A549 (cell line): ENCODE measurements at regions not wholly inside any gene's neighbourhood (a gene's known extent, or its start where the extent isn't known, plus 50 kb on each side); places are given as distances from the start of the nearest gene placed in this dataset.
A peak's percentile ranks its signal among the peaks of the same experiment; 100 is the strongest.

Source experiments
- ATAC-seq, 2 experiments: fragments of 200-7000 bp in 1 of 2; fragments of >200 bp in 1 of 2; cut with Nextera tagmentation in 1 of 2; cut with Tn5 transposase in 1 of 2; 3 replicates each; pipeline versions ENCODE4 v1.8.0 to v1.9.1; 2018 to 2020; ENCODE audit warnings: mild to moderate bottlenecking in 1 of 2, moderate library complexity in 1 of 2
- CTCF ChIA-PET: fragments of 300-600 bp; sonication (Branson Sonifier 250); formaldehyde crosslinking; extraction: SDS; loops from one replicate; lab custom pipeline; 2021; ENCODE audit warnings: antibody characterized with exemption, inconsistent platforms; lab: Yijun Ruan, JAX
- POLR2A ChIA-PET: fragments of 350-600 bp; formaldehyde crosslinking; extraction: SDS; loops from one replicate; lab custom pipeline; 2021; ENCODE audit warnings: antibody characterized with exemption, inconsistent platforms; lab: Yijun Ruan, JAX
- DNase-seq, 2 experiments: peaks; one replicate each; pipeline versions ENCODE4 v3.0.0 to v3.0.0-alpha.2; 2011 to 2016; ENCODE audit warnings: low read depth in 1 of 2, low spot score in 1 of 2
- FAIRE-seq: peaks from 2 replicates; lab custom pipeline; 2011; peaks lifted over from hg19 to GRCh38; lab: Jason Lieb, UNC
- H3K27ac ChIP-seq, 2 experiments: fragments of >200 bp; sonication (Bioruptor Twin); formaldehyde crosslinking; 3 replicates each; pipeline ENCODE4 v1.5.1; 2016 to 2017
- H3K4me1 ChIP-seq: fragments of >200 bp; sonication (Bioruptor Twin); formaldehyde crosslinking; 3 replicates; pipeline ENCODE4 v1.6.1; 2016
- H3K4me2 ChIP-seq: fragments of >200 bp; sonication (Bioruptor Twin); formaldehyde crosslinking; 3 replicates; pipeline ENCODE4 v1.6.1; 2016
- H3K4me3 ChIP-seq: fragments of >200 bp; sonication (Bioruptor Twin); formaldehyde crosslinking; 3 replicates; pipeline ENCODE4 v1.5.1; 2016
- H3K9me3 ChIP-seq: fragments of >200 bp; sonication (Bioruptor Twin); formaldehyde crosslinking; 3 replicates; pipeline ENCODE4 v1.6.1; 2016
- ATOH8 ChIP-seq: fragments of 250-450 bp; sonication (Bioruptor Pico); IDR thresholded peaks from 2 replicates; pipeline ENCODE4 v1.5.0; 2020; ENCODE audit warnings: low read depth, mild to moderate bottlenecking, moderate library complexity
- BHLHE40 ChIP-seq: IDR thresholded peaks from 2 replicates; pipeline ENCODE4 v1.6.1; 2012; ENCODE audit warnings: low read depth, low read length, inconsistent platforms
- CEBPB ChIP-seq, 2 experiments: fragments of >200 bp in 1 of 2; sonication (Bioruptor Twin) in 1 of 2; formaldehyde crosslinking in 1 of 2; IDR thresholded peaks; 2 replicates each; pipeline ENCODE4 v1.6.1; 2012 to 2016
- CHD2 ChIP-seq: fragments of 150-350 bp; IDR thresholded peaks from 2 replicates; pipeline ENCODE4 v1.6.1; 2014; ENCODE audit warnings: low read length; ENCODE audit not compliant: partially characterized antibody
- EP300 ChIP-seq, 2 experiments: fragments of >200 bp; sonication (Bioruptor Twin); formaldehyde crosslinking; IDR thresholded peaks; 2 replicates in 1 of 2; 3 replicates in 1 of 2; pipeline ENCODE4 v1.6.1; 2016 to 2017
- ESRRA ChIP-seq: fragments of 150-350 bp; IDR thresholded peaks from 2 replicates; pipeline ENCODE4 v1.6.1; 2014; ENCODE audit warnings: mild to moderate bottlenecking, low read length, borderline replicate concordance
- FOSB ChIP-seq: fragments of 250-450 bp; sonication (Bioruptor Pico); IDR thresholded peaks from 2 replicates; pipeline ENCODE4 v1.5.0; 2020; ENCODE audit warnings: mild to moderate bottlenecking, moderate library complexity
- GATA3 ChIP-seq: IDR thresholded peaks from 2 replicates; pipeline ENCODE4 v1.6.1; 2012; ENCODE audit warnings: borderline replicate concordance
- HOXA7 ChIP-seq: fragments of 250-450 bp; sonication (Bioruptor Pico); IDR thresholded peaks from 2 replicates; pipeline ENCODE4 v1.5.0; 2020; ENCODE audit warnings: mild to moderate bottlenecking, moderate library complexity
- JUN ChIP-seq, 2 experiments: fragments of >200 bp; sonication (Bioruptor Twin); formaldehyde crosslinking; IDR thresholded peaks; 2 replicates in 1 of 2; 3 replicates in 1 of 2; pipeline ENCODE4 v1.6.1; 2016 to 2017
- JUNB ChIP-seq: fragments of >200 bp; sonication (Bioruptor Twin); formaldehyde crosslinking; IDR thresholded peaks from 2 replicates; pipeline ENCODE4 v1.6.1; 2016
- KDM1A ChIP-seq: fragments of 200-600 bp; sonication (generic); IDR thresholded peaks from 2 replicates; pipeline ENCODE4 v1.6.1; 2016; ENCODE audit warnings: low read depth, mild to moderate bottlenecking
- KDM5A ChIP-seq: fragments of 200-600 bp; sonication (generic); IDR thresholded peaks from 2 replicates; pipeline ENCODE4 v1.6.1; 2016; ENCODE audit warnings: antibody characterized with exemption, mild to moderate bottlenecking
- MYC ChIP-seq: IDR thresholded peaks from 2 replicates; pipeline ENCODE4 v1.6.1; 2012; ENCODE audit warnings: mild to moderate bottlenecking, inconsistent platforms, low read length, improper control_type of control experiment, borderline replicate concordance
- NPAS2 ChIP-seq: fragments of 250-450 bp; sonication (Bioruptor Pico); IDR thresholded peaks from 2 replicates; pipeline ENCODE4 v1.8.0; 2022; ENCODE audit warnings: mild to moderate bottlenecking, moderate library complexity, borderline replicate concordance
- RAD21 ChIP-seq, 2 experiments: fragments of >200 bp in 1 of 2; sonication (Bioruptor Twin) in 1 of 2; formaldehyde crosslinking in 1 of 2; IDR thresholded peaks in 1 of 2; conservative IDR thresholded peaks in 1 of 2; 2 replicates in 1 of 2; 3 replicates in 1 of 2; pipeline ENCODE4 v1.6.1; 2012 to 2018; ENCODE audit warnings: inconsistent platforms in 1 of 2
- RARB ChIP-seq: fragments of 250-450 bp; sonication (Bioruptor Pico); IDR thresholded peaks from 2 replicates; pipeline ENCODE4 v1.8.0; 2021; ENCODE audit warnings: mild to moderate bottlenecking, moderate library complexity
- RFX5 ChIP-seq: fragments of 450-650 bp; IDR thresholded peaks from 2 replicates; pipeline ENCODE4 v1.7.1; 2014; ENCODE audit warnings: antibody characterized with exemption, mild to moderate bottlenecking, moderate library complexity
- RNF2 ChIP-seq: fragments of 200-600 bp; sonication (generic); IDR thresholded peaks from 2 replicates; pipeline ENCODE4 v1.6.1; 2016; ENCODE audit warnings: low read depth, mild to moderate bottlenecking, antibody characterized with exemption, moderate library complexity, borderline replicate concordance
- SMC3 ChIP-seq: fragments of >200 bp; sonication (Bioruptor Twin); formaldehyde crosslinking; IDR thresholded peaks from 3 replicates; pipeline ENCODE4 v1.6.1; 2018; ENCODE audit warnings: inconsistent platforms
- TFCP2L1 ChIP-seq: fragments of 250-450 bp; sonication (Bioruptor Pico); IDR thresholded peaks from 2 replicates; pipeline ENCODE4 v1.5.0; 2021; ENCODE audit warnings: mild to moderate bottlenecking
- TP53 ChIP-seq: fragments of 250-450 bp; sonication (Bioruptor Pico); IDR thresholded peaks from 2 replicates; pipeline ENCODE4 v1.5.0; 2021; ENCODE audit warnings: mild to moderate bottlenecking, moderate library complexity
- ZC3H11A ChIP-seq: fragments of 450-650 bp; IDR thresholded peaks from 2 replicates; pipeline ENCODE4 v1.6.1; 2014; ENCODE audit warnings: antibody characterized with exemption, mild to moderate bottlenecking
- ZNF302 ChIP-seq: fragments of 250-450 bp; sonication (Bioruptor Pico); IDR thresholded peaks from 2 replicates; pipeline ENCODE4 v1.9.0; 2021; ENCODE audit warnings: inconsistent platforms, mild to moderate bottlenecking, moderate library complexity
- ZSCAN20 ChIP-seq: fragments of 250-450 bp; sonication (Bioruptor Pico); IDR thresholded peaks from 2 replicates; pipeline ENCODE4 v1.8.0; 2022; ENCODE audit warnings: mild to moderate bottlenecking, moderate library complexity
- WGBS: methylation state at CpG from one replicate; pipeline ENCODE4 v1.1.6; 2017; ENCODE audit errors: missing lambda C conversion rate; 5-methylcytosine and 5-hydroxymethylcytosine counted together
- TF ChIP-seq, protein P1 (sequence below): IDR thresholded peaks from 2 replicates; pipeline ENCODE4 v1.6.1; 2012; ENCODE audit warnings: low read depth, borderline replicate concordance
- TF ChIP-seq, protein P2 (sequence below): fragments of 150-350 bp; IDR thresholded peaks from 2 replicates; pipeline ENCODE4 v1.6.1; 2014; ENCODE audit warnings: low read depth, mild to moderate bottlenecking, low read length
- TF ChIP-seq, protein P3 (sequence below): fragments of >200 bp; sonication (Bioruptor Twin); formaldehyde crosslinking; IDR thresholded peaks from 3 replicates; pipeline ENCODE4 v1.6.1; 2016

DNA sequence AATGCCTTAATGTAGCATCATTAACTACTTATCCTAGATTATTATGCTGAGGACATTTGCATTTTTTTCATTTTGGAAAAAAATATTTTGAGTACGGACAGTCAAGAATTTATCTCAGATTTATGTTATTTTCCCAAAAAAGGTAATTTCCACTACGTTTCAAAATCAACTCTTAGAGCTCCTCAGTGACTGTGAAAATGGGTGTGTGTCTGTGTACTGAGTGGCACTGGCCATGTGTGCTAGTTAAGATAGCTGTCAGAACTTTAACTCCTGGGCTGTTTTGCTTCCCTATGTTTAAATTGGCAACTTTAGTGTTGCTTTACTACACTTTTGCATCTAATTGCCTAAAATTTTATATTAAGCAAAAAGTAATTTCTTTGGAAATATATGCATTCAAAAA is 927.4 kb downstream of the EFNB2 start:
- Histone ChIP-seq H3K4me1 (peaks cover 11% of the 10 kb centered on the region; the same call in 2 of the 3 replicates), H3K27ac (no peak overlapping the region), H3K9me3 (no peaks in the 10 kb centered on the region), H3K4me2 (peak overlapping the region; percentile 2; the same call in 1 of the 3 replicates), H3K4me3 (no peak overlapping the region)
- no peak for DNase-seq
- TF ChIP-seq ATOH8 (CRISPR knock-in tag), result no peak
- TF ChIP-seq TP53, result no peak
- TF ChIP-seq ZNF302 (CRISPR knock-in tag), result no peak
- TF ChIP-seq CHD2, result no peak
- FAIRE-seq, result no peak
- no peak for ATAC-seq
- 33% methylated on average over 2 of the region's 2 CpGs for WGBS
- ChIA-PET POLR2A (no interaction called here), CTCF (no interaction called here)

DNA sequence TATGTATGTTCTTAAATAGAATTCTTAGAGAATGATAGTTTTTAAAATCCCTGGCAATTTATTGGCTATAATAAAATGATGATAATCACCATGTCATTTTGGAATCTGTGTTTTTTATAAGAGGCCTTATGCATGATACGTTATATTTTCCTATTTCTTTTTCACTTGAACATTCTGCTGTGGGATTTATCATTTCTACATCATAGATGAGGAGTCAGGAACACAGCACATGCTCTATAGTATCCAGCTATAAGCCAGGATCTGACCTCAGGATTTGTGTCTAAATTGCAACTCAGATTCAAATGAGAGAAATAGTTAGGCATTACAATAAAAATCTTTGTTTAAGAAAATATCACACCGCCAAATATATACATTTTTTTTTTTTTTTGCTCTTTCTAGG is 928.0 kb downstream of the EFNB2 start:
- 29% methylated on average over 2 of the region's 2 CpGs for WGBS
- no peak for ATAC-seq
- no peak overlapping the region for H3K27ac ChIP-seq

GRCh38 chr13:105607016-105607415 is 928.4 kb downstream of the EFNB2 start:
- Histone ChIP-seq H3K27ac (no peak overlapping the region), H3K9me3 (no peaks in the 10 kb centered on the region), H3K4me2 (no peak overlapping the region)
- FAIRE-seq (no peak), DNase-seq (no peak)
- CTCF ChIA-PET, result interaction anchor here (0.7 kb wide), 1 partner anchor 61 kb away, joined by 3 read pairs; no protein-coding TSS in a partner anchor
- POLR2A ChIA-PET, result no interaction called here
- no peak for TF ChIP-seq ZC3H11A
- no peak for TF ChIP-seq HOXA7 (CRISPR knock-in tag)
- TF ChIP-seq JUN (IDR thresholded peaks at IDR 0.05), result no peak
- TF ChIP-seq, protein P1, sequence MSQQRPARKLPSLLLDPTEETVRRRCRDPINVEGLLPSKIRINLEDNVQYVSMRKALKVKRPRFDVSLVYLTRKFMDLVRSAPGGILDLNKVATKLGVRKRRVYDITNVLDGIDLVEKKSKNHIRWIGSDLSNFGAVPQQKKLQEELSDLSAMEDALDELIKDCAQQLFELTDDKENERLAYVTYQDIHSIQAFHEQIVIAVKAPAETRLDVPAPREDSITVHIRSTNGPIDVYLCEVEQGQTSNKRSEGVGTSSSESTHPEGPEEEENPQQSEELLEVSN, result no peak
- no peak for TF ChIP-seq TFCP2L1
- TF ChIP-seq MYC, result no peak
- no peak for TF ChIP-seq FOSB
- TF ChIP-seq CHD2, result no peak
- no peak for TF ChIP-seq SMC3
- no peak for TF ChIP-seq GATA3
- TF ChIP-seq NPAS2 (CRISPR knock-in tag), result no peak
- TF ChIP-seq, protein P2, sequence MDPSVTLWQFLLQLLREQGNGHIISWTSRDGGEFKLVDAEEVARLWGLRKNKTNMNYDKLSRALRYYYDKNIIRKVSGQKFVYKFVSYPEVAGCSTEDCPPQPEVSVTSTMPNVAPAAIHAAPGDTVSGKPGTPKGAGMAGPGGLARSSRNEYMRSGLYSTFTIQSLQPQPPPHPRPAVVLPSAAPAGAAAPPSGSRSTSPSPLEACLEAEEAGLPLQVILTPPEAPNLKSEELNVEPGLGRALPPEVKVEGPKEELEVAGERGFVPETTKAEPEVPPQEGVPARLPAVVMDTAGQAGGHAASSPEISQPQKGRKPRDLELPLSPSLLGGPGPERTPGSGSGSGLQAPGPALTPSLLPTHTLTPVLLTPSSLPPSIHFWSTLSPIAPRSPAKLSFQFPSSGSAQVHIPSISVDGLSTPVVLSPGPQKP, result no peak
- TF ChIP-seq BHLHE40, result no peak
- TF ChIP-seq ESRRA, result no peak
- TF ChIP-seq, protein P3, sequence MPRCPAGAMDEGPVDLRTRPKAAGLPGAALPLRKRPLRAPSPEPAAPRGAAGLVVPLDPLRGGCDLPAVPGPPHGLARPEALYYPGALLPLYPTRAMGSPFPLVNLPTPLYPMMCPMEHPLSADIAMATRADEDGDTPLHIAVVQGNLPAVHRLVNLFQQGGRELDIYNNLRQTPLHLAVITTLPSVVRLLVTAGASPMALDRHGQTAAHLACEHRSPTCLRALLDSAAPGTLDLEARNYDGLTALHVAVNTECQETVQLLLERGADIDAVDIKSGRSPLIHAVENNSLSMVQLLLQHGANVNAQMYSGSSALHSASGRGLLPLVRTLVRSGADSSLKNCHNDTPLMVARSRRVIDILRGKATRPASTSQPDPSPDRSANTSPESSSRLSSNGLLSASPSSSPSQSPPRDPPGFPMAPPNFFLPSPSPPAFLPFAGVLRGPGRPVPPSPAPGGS, result no peak
- no peak for TF ChIP-seq EP300 (IDR thresholded peaks at IDR 0.05)
- TF ChIP-seq JUNB, result no peak
- no peak for TF ChIP-seq KDM1A
- TF ChIP-seq ZSCAN20 (CRISPR knock-in tag), result no peak
- TF ChIP-seq, all 56 proteins: peak for 0
- WGBS, result 10% methylated on average over 2 of the region's 2 CpGs
- peaks cover 11% of the 10 kb centered on the region; the same call in 2 of the 3 replicates for H3K4me1 ChIP-seq
- H3K4me3 ChIP-seq, result no peak overlapping the region
- ATAC-seq, result no peak

More for the DNA sequence above, 928.0 kb downstream of the EFNB2 start:
- H3K9me3 ChIP-seq, result no peaks in the 10 kb centered on the region
- POLR2A ChIA-PET, result no interaction called here
- FAIRE-seq, result no peak
- CTCF ChIA-PET, result interaction anchor here (0.7 kb wide), 1 partner anchor 61 kb away, joined by 3 read pairs; no protein-coding TSS in a partner anchor
- H3K4me3 ChIP-seq, result no peak overlapping the region
- DNase-seq, result no peak
- TF ChIP-seq RARB (CRISPR knock-in tag), result no peak
- no peak for TF ChIP-seq CEBPB (IDR thresholded peaks at IDR 0.05)
- no peak for TF ChIP-seq KDM5A
- no peak for TF ChIP-seq RNF2
- TF ChIP-seq RAD21 (conservative IDR thresholded peaks at IDR 0.05 in 1 of 2, IDR thresholded peaks at IDR 0.05 in 1 of 2), result no peak
- TF ChIP-seq SMC3, result no peak
- TF ChIP-seq RFX5, result no peak
- peaks cover 11% of the 10 kb centered on the region; the same call in 2 of the 3 replicates for H3K4me1 ChIP-seq
- H3K4me2 ChIP-seq, result no peak overlapping the region
